H9 (cell line): ENCODE measurements at regions not wholly inside any gene's neighbourhood (a gene's known extent, or its start where the extent isn't known, plus 50 kb on each side); places are given as distances from the start of the nearest gene placed in this dataset.

Source experiments
- DNase-seq: peaks from one replicate; pipeline ENCODE4 v3.0.0-alpha.2; 2017
- H2AFZ ChIP-seq: one replicate; pipeline ENCODE4 v1.6.1; 2013; ENCODE audit warnings: mild to moderate bottlenecking, low read length, control low read depth, moderate library complexity
- H2AK5ac ChIP-seq: 2 replicates; pipeline ENCODE4 v1.6.1; 2013; ENCODE audit warnings: low read length, control low read depth, mixed read lengths; ENCODE audit not compliant: insufficient read length
- H2BK120ac ChIP-seq: one replicate; pipeline ENCODE4 v1.6.1; 2013; ENCODE audit warnings: low read depth, mild to moderate bottlenecking, low read length, control low read depth, inconsistent platforms; ENCODE audit not compliant: poor library complexity, severe bottlenecking
- H2BK12ac ChIP-seq: 2 replicates; pipeline ENCODE4 v1.6.1; 2013; ENCODE audit warnings: low read length, control low read depth, mixed read lengths, low read depth; ENCODE audit not compliant: insufficient read length
- H2BK15ac ChIP-seq: 2 replicates; pipeline ENCODE4 v1.6.1; 2013; ENCODE audit warnings: low read depth, low read length, control low read depth
- H2BK20ac ChIP-seq: one replicate; pipeline ENCODE4 v1.6.1; 2013; ENCODE audit warnings: low read depth, mild to moderate bottlenecking, low read length, control low read depth, inconsistent platforms; ENCODE audit not compliant: poor library complexity, severe bottlenecking
- H2BK5ac ChIP-seq: 2 replicates; pipeline ENCODE4 v1.6.1; 2013; ENCODE audit warnings: low read length, control low read depth, mixed read lengths; ENCODE audit not compliant: insufficient read length
- H3K14ac ChIP-seq: 2 replicates; pipeline ENCODE4 v1.6.1; 2013; ENCODE audit warnings: low read length, control low read depth; ENCODE audit not compliant: insufficient read depth
- H3K18ac ChIP-seq: 2 replicates; pipeline ENCODE4 v1.6.1; 2013; ENCODE audit warnings: low read depth, mild to moderate bottlenecking, mixed read lengths, low read length, control low read depth; ENCODE audit not compliant: insufficient read length
- H3K23ac ChIP-seq: 2 replicates; pipeline ENCODE4 v1.6.1; 2013; ENCODE audit warnings: low read length, control low read depth, mixed read lengths, low read depth; ENCODE audit not compliant: insufficient read length
- H3K23me2 ChIP-seq: 2 replicates; pipeline ENCODE4 v1.6.1; 2013; ENCODE audit warnings: low read depth, mild to moderate bottlenecking, mixed read lengths, low read length, control low read depth; ENCODE audit not compliant: insufficient read length, poor library complexity, severe bottlenecking
- H3K27ac ChIP-seq: 2 replicates; pipeline ENCODE4 v1.5.1; 2013; ENCODE audit warnings: low read length, control low read depth, mixed read lengths, low read depth; ENCODE audit not compliant: insufficient read length
- H3K27me3 ChIP-seq: 2 replicates; pipeline ENCODE4 v1.6.1; 2013; ENCODE audit warnings: low read length, control low read depth, inconsistent platforms; ENCODE audit not compliant: insufficient read depth
- H3K4ac ChIP-seq: 2 replicates; pipeline ENCODE4 v1.6.1; 2013; ENCODE audit warnings: low read depth, mild to moderate bottlenecking, control low read depth, inconsistent platforms, low read length, moderate library complexity
- H3K4me1 ChIP-seq: 2 replicates; pipeline ENCODE4 v1.6.1; 2013; ENCODE audit warnings: low read length, control low read depth, inconsistent platforms; ENCODE audit not compliant: insufficient read depth
- H3K4me2 ChIP-seq: 2 replicates; pipeline ENCODE4 v1.6.1; 2013; ENCODE audit warnings: low read length, control low read depth, mixed read lengths; ENCODE audit not compliant: insufficient read length, insufficient read depth
- H3K56ac ChIP-seq: 2 replicates; pipeline ENCODE4 v1.6.1; 2013; ENCODE audit warnings: low read depth, mild to moderate bottlenecking, mixed read lengths, low read length, control low read depth; ENCODE audit not compliant: insufficient read length
- H3K79me1 ChIP-seq: 2 replicates; pipeline ENCODE4 v1.6.1; 2013; ENCODE audit warnings: low read depth, mild to moderate bottlenecking, moderate library complexity, low read length, control low read depth, inconsistent platforms; ENCODE audit not compliant: insufficient read depth, poor library complexity, severe bottlenecking
- H3K79me2 ChIP-seq: 2 replicates; pipeline ENCODE4 v1.6.1; 2013; ENCODE audit warnings: low read length, control low read depth, inconsistent platforms; ENCODE audit not compliant: insufficient read depth
- H3K9ac ChIP-seq: 2 replicates; pipeline ENCODE4 v1.6.1; 2013; ENCODE audit warnings: low read length, control low read depth, mixed read lengths; ENCODE audit not compliant: insufficient read length; ENCODE audit errors: extremely low read depth
- H3K9me3 ChIP-seq: one replicate; pipeline ENCODE4 v1.6.1; 2013; ENCODE audit warnings: low read depth, low read length, inconsistent platforms; ENCODE audit not compliant: control insufficient read depth
- H3T11ph ChIP-seq: one replicate; pipeline ENCODE4 v1.6.1; 2013; ENCODE audit warnings: mild to moderate bottlenecking, low read length, control low read depth, inconsistent platforms
- H4K20me1 ChIP-seq: one replicate; pipeline ENCODE4 v1.6.1; 2013; ENCODE audit not compliant: control insufficient read depth, insufficient read length, insufficient read depth
- H4K5ac ChIP-seq: 2 replicates; pipeline ENCODE4 v1.6.1; 2013; ENCODE audit warnings: low read depth, mild to moderate bottlenecking, mixed read lengths, low read length, control low read depth; ENCODE audit not compliant: insufficient read length
- H4K8ac ChIP-seq: replicated peaks from 2 replicates; pipeline ENCODE4 v1.6.1; 2013; ENCODE audit warnings: low read length, control low read depth, mixed read lengths, low read depth; ENCODE audit not compliant: insufficient read length
- H4K91ac ChIP-seq: 2 replicates; pipeline ENCODE4 v1.6.1; 2013; ENCODE audit warnings: low read depth, mild to moderate bottlenecking, moderate library complexity, mixed read lengths, low read length, control low read depth; ENCODE audit not compliant: insufficient read length
- H3K27ac Mint-ChIP-seq, 3 experiments: 2 replicates in 2 of 3; 3 replicates in 1 of 3; pipeline ENCODE4 v1.8.0; 2020 to 2021; ENCODE audit warnings: mixed read lengths in 3 of 3, mild to moderate bottlenecking in 1 of 3, moderate library complexity in 1 of 3
- H3K27me3 Mint-ChIP-seq: 2 replicates; pipeline ENCODE4 v1.8.0; 2021; ENCODE audit warnings: low read depth, mild to moderate bottlenecking, moderate library complexity, mixed read lengths
- H3K36me3 Mint-ChIP-seq, 3 experiments: 2 replicates in 2 of 3; 3 replicates in 1 of 3; pipeline ENCODE4 v1.8.0; 2020 to 2021; ENCODE audit warnings: low read depth in 3 of 3, mixed read lengths in 3 of 3; ENCODE audit not compliant: insufficient read depth in 1 of 3
- H3K4me1 Mint-ChIP-seq, 2 experiments: 2 replicates each; pipeline ENCODE4 v1.8.0; 2020; ENCODE audit warnings: mixed read lengths in 2 of 2
- H3K4me3 Mint-ChIP-seq, 2 experiments: 2 replicates in 1 of 2; 3 replicates in 1 of 2; pipeline ENCODE4 v1.8.0; 2020 to 2021; ENCODE audit warnings: mild to moderate bottlenecking in 2 of 2, mixed read lengths in 2 of 2, moderate library complexity in 1 of 2
- H3K9me3 Mint-ChIP-seq, 2 experiments: 2 replicates in 1 of 2; 3 replicates in 1 of 2; pipeline ENCODE4 v1.8.0; 2020; ENCODE audit warnings: mild to moderate bottlenecking in 2 of 2, mixed read lengths in 2 of 2, moderate library complexity in 1 of 2
- WGBS: extraction: QIAGEN DNeasy Blood & Tissue Kit; methylation state at CpG from one replicate; pipeline ENCODE4 v1.1.7; 2013; ENCODE audit warnings: missing lambda C conversion rate, low lambda C conversion rate, mixed read lengths; ENCODE audit not compliant: insufficient read length; ENCODE audit errors: extremely low coverage; 5-methylcytosine and 5-hydroxymethylcytosine counted together
- TF ChIP-seq, protein P1 (sequence below): fragments of 200-600 bp; sonication (generic); conservative IDR thresholded peaks from 3 replicates; pipeline ENCODE4 v1.8.0; 2021; ENCODE audit warnings: antibody characterized with exemption, mild to moderate bottlenecking

DNA sequence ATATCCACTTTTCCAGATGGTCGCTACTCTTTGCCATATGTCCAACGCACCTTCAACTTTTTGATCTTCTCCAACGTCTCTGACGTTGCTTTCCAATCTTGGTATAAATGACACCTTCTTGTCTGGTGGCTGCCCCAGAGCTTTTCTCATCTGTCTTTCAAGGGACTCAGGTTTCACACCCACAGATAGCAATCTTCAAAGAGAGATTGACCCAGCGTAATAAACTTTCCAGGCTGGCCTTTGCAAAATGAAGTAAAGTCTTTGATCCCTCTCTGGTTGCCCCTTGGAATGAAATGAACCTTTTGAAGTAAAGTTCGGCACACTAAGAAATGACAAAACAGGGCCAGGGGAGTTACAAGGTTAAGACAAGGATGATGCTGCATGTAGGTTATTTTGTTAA, 138.4 kb upstream of the BDNF start:
- no peaks in the 10 kb centered on the region for H3K9me3 Mint-ChIP-seq
- no peak for DNase-seq
- H3K9me3 ChIP-seq: no peaks in the 10 kb centered on the region
- no peaks in the 10 kb centered on the region for H3K4me1 ChIP-seq
- no peaks in the 10 kb centered on the region for H4K20me1 ChIP-seq
- no peak overlapping the region for H4K91ac ChIP-seq
- no peak overlapping the region for H2BK20ac ChIP-seq
- H3K4me2 ChIP-seq: no peak overlapping the region
- no peak overlapping the region for H3K4ac ChIP-seq
- H3K4me3 Mint-ChIP-seq: no peak overlapping the region
- no peak overlapping the region for H2BK120ac ChIP-seq
- H4K8ac ChIP-seq: no peak overlapping the region
- H3K56ac ChIP-seq: no peak overlapping the region
- H3K9ac ChIP-seq: no peak overlapping the region
- no peaks in the 10 kb centered on the region for H3K23me2 ChIP-seq
- H2AK5ac ChIP-seq: no peak overlapping the region
- H3K79me1 ChIP-seq: no peaks in the 10 kb centered on the region
- H3K79me2 ChIP-seq: no peaks in the 10 kb centered on the region
- no peak overlapping the region for H3K18ac ChIP-seq
- H3K27me3 ChIP-seq: no peaks in the 10 kb centered on the region
- no peak overlapping the region for H4K5ac ChIP-seq
- no peaks in the 10 kb centered on the region for H3K36me3 Mint-ChIP-seq
- TF ChIP-seq, protein P1, sequence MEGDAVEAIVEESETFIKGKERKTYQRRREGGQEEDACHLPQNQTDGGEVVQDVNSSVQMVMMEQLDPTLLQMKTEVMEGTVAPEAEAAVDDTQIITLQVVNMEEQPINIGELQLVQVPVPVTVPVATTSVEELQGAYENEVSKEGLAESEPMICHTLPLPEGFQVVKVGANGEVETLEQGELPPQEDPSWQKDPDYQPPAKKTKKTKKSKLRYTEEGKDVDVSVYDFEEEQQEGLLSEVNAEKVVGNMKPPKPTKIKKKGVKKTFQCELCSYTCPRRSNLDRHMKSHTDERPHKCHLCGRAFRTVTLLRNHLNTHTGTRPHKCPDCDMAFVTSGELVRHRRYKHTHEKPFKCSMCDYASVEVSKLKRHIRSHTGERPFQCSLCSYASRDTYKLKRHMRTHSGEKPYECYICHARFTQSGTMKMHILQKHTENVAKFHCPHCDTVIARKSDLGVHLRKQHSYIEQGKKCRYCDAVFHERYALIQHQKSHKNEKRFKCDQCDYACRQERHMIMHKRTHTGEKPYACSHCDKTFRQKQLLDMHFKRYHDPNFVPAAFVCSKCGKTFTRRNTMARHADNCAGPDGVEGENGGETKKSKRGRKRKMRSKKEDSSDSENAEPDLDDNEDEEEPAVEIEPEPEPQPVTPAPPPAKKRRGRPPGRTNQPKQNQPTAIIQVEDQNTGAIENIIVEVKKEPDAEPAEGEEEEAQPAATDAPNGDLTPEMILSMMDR: no peak
- H3K23ac ChIP-seq: no peak overlapping the region
- no peak overlapping the region for H3K27ac ChIP-seq
- no peak overlapping the region for H2BK12ac ChIP-seq
- no peak overlapping the region for H2BK15ac ChIP-seq
- no peak overlapping the region for H3T11ph ChIP-seq
- H2BK5ac ChIP-seq: no peak overlapping the region
- no peak overlapping the region for H3K27ac Mint-ChIP-seq
- H3K14ac ChIP-seq: no peak overlapping the region
- no peaks in the 10 kb centered on the region; the same call in 1 of the 2 replicates for H3K27me3 Mint-ChIP-seq
- no CpG with 5 or more reads among the region's 6 CpGs for WGBS
- H2AFZ ChIP-seq: no peak overlapping the region
- no peaks in the 10 kb centered on the region for H3K4me1 Mint-ChIP-seq
